Vagina (tissue), 2 donors: ENCODE measurements at regions not wholly inside any gene's neighbourhood (a gene's known extent, or its start where the extent isn't known, plus 50 kb on each side); places are given as distances from the start of the nearest gene placed in this dataset.
"Not testable (repeated sequence)": the region's sequence is repeated elsewhere in the genome, so short reads cannot be mapped to it uniquely, and the experiment has no call there.

Source experiments
- DNase-seq, 2 donors: peaks; one replicate each; pipeline ENCODE4 v3.0.0-alpha.2; 2017; ENCODE audit errors: extremely low spot score in 2 of 2
- H3K27ac ChIP-seq: fragments of 200-600 bp; sonication (generic); one replicate; pipeline ENCODE4 v1.5.1; 2019
- H3K27me3 ChIP-seq: fragments of 200-600 bp; sonication (generic); one replicate; pipeline ENCODE4 v1.5.1; 2019
- H3K36me3 ChIP-seq, 2 donors: fragments of 200-600 bp; sonication (generic); one replicate each; pipeline ENCODE4 v1.5.1; 2017 to 2019
- H3K4me1 ChIP-seq: fragments of 200-600 bp; sonication (generic); one replicate; pipeline ENCODE4 v1.5.1; 2019
- H3K4me3 ChIP-seq, 2 donors: fragments of 200-600 bp; sonication (generic); 1 replicate in 1 of 2; 2 replicates in 1 of 2; pipeline ENCODE4 v1.5.1; 2016 to 2019
- H3K9me3 ChIP-seq: fragments of 200-600 bp; sonication (generic); one replicate; pipeline ENCODE4 v1.5.1; 2019
- POLR2A ChIP-seq, 2 donors: fragments of 450-650 bp; IDR thresholded peaks; one replicate each; pipeline ENCODE4 v1.6.1; 2017; ENCODE audit warnings: antibody characterized with exemption in 2 of 2, mild to moderate bottlenecking in 2 of 2, moderate library complexity in 2 of 2
- POLR2AphosphoS5 ChIP-seq, 2 donors: sonication (generic); formaldehyde crosslinking; IDR thresholded peaks; one replicate each; pipeline ENCODE4 v1.9.0; 2017; ENCODE audit warnings: antibody characterized with exemption in 2 of 2, mild to moderate bottlenecking in 2 of 2, low read depth in 1 of 2; ENCODE audit not compliant: insufficient read depth in 1 of 2
- intact Hi-C: fragments of 100-400 bp; cut with DNase I; formaldehyde crosslinking; loops from one replicate; pipeline ENCODE4 v1.15.1; 2023
- TF ChIP-seq, protein P1 (sequence below), 3 experiments: fragments of 450-650 bp in 2 of 3; fragments of 200-600 bp in 1 of 3; sonication (generic) in 1 of 3; IDR thresholded peaks; one replicate each; pipeline ENCODE4 v1.5.1; 2017 to 2019; ENCODE audit warnings: antibody characterized with exemption in 3 of 3, mild to moderate bottlenecking in 2 of 3, moderate library complexity in 2 of 3

GRCh38 chr13:86914757-86915156 is 756.4 kb upstream of the SLITRK5 start:
- no peaks in the 10 kb centered on the region for H3K9me3 ChIP-seq
- intact Hi-C loops: no loop called here
- TF ChIP-seq POLR2AphosphoS5 (IDR thresholded peaks at IDR 0.05; ENCODE audit: insufficient read depth in 1 of 2, low read depth in 1 of 2): no peak
- TF ChIP-seq, protein P1, sequence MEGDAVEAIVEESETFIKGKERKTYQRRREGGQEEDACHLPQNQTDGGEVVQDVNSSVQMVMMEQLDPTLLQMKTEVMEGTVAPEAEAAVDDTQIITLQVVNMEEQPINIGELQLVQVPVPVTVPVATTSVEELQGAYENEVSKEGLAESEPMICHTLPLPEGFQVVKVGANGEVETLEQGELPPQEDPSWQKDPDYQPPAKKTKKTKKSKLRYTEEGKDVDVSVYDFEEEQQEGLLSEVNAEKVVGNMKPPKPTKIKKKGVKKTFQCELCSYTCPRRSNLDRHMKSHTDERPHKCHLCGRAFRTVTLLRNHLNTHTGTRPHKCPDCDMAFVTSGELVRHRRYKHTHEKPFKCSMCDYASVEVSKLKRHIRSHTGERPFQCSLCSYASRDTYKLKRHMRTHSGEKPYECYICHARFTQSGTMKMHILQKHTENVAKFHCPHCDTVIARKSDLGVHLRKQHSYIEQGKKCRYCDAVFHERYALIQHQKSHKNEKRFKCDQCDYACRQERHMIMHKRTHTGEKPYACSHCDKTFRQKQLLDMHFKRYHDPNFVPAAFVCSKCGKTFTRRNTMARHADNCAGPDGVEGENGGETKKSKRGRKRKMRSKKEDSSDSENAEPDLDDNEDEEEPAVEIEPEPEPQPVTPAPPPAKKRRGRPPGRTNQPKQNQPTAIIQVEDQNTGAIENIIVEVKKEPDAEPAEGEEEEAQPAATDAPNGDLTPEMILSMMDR (IDR thresholded peaks at IDR 0.05): no peak
- no peak for TF ChIP-seq POLR2A (IDR thresholded peaks at IDR 0.05)
- H3K27me3 ChIP-seq: no peaks in the 10 kb centered on the region
- H3K4me1 ChIP-seq: no peaks in the 10 kb centered on the region
- H3K4me3 ChIP-seq: no peak overlapping the region
- no peak for DNase-seq
- H3K27ac ChIP-seq: no peak overlapping the region
- no peaks in the 10 kb centered on the region for H3K36me3 ChIP-seq

DNA sequence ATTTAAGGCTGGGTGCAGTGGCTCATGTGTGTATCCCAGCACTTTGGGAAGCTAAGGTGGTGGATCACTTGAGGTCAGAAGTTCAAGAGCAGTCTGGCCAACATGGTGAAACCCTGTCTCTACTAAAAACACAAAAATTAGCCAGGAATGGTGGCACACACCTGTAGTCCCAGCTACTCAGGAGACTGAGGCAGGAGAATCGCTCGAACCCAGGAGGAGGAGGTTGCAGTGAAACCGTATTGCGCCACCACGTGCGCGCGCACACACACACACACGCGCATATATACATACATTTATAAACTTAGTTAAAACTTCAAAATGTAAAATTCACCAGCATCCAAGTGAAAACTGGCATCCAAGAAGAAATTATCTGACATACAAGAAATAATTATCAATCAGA is 753.7 kb upstream of the SLITRK5 start:
- intact Hi-C loops, H3K27me3 ChIP-seq, H3K27ac ChIP-seq, H3K36me3 ChIP-seq, DNase-seq, H3K4me1 ChIP-seq, H3K4me3 ChIP-seq, H3K9me3 ChIP-seq: not testable (repeated sequence)

DNA sequence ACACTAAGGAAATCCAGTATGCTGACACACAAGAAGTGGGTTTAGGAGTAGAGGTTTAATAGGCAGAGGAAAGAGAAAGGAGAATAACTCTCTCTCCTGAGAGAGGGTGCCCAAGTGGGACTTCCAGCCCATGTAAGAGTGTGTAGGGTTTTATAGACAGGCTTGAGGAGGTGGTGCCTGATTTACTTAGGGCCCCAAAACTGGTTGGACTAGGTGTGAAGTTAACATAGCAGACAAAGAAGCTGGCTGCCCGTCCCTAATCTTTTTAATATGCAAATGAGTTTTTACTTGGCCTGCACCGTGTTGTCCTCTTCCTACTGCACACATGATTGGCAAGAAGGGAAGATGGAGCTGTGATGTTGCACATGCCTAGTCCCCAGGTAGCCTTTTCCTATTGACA is 752.5 kb upstream of the SLITRK5 start:
- TF ChIP-seq POLR2A (IDR thresholded peaks at IDR 0.05): no peak
- TF ChIP-seq, protein P1 (IDR thresholded peaks at IDR 0.05): no peak
- TF ChIP-seq POLR2AphosphoS5 (IDR thresholded peaks at IDR 0.05; ENCODE audit: insufficient read depth in 1 of 2, low read depth in 1 of 2): no peak
- Histone ChIP-seq H3K4me3 (no peak overlapping the region), H3K27me3 (no peaks in the 10 kb centered on the region), H3K27ac (no peak overlapping the region), H3K4me1 (no peaks in the 10 kb centered on the region), H3K36me3 (no peaks in the 10 kb centered on the region), H3K9me3 (no peaks in the 10 kb centered on the region)
- no peak for DNase-seq
- intact Hi-C loops: no loop called here

DNA sequence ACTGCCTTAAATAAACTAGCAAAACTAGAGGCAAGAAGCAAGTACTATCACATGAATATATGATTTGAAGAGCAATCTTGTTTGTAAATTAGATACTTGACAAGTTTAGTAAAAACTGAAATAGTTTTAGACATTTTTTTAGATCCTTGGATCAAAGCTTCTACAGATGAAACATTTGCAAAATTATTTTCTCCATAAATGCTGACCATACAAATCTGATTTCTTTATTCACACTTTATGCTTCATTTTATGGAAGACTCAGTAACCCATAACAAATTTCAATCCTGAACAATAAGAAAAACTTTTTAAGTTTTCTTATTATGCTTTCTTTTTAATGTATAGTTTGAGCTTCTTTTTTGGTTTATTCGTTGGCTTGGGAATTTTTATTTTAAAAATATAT is 750.2 kb upstream of the SLITRK5 start:
- DNase-seq: no peak
- no peak for TF ChIP-seq POLR2A (IDR thresholded peaks at IDR 0.05)
- TF ChIP-seq, protein P1 (IDR thresholded peaks at IDR 0.05): no peak
- Histone ChIP-seq H3K27ac (no peak overlapping the region), H3K36me3 (no peaks in the 10 kb centered on the region), H3K27me3 (no peaks in the 10 kb centered on the region), H3K4me1 (no peaks in the 10 kb centered on the region), H3K4me3 (no peak overlapping the region), H3K9me3 (no peaks in the 10 kb centered on the region)
- intact Hi-C loops: no loop called here

DNA sequence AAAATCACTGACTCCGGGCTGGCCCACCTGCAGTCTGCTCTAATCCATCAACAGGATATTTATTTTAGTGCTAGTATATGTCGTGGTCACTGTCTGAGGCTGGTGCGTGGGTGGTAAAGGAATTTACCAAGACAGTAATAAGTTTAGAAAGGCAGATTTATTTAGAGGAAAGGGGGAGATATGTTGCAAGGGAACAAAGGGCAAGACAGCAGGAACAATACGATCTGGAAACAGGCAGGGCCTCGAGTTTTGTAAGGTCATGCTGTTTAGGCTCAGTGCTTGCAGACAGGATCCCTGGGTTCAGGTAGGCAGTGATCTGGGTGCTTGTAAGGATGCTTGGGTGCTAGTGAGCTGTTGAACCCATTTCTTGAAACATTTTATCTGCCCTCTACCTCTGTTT is 748.2 kb upstream of the SLITRK5 start:
- Histone ChIP-seq H3K4me3 (no peak overlapping the region), H3K36me3 (no peaks in the 10 kb centered on the region), H3K9me3 (no peaks in the 10 kb centered on the region), H3K4me1 (no peaks in the 10 kb centered on the region), H3K27ac (no peak overlapping the region), H3K27me3 (no peaks in the 10 kb centered on the region)
- intact Hi-C loops: no loop called here
- DNase-seq: no peak
- no peak for TF ChIP-seq POLR2AphosphoS5 (IDR thresholded peaks at IDR 0.05; ENCODE audit: insufficient read depth in 1 of 2, low read depth in 1 of 2)
- TF ChIP-seq, protein P1 (IDR thresholded peaks at IDR 0.05): no peak
- TF ChIP-seq POLR2A (IDR thresholded peaks at IDR 0.05): no peak

- H3K27me3 ChIP-seq, H3K4me3 ChIP-seq, H3K9me3 ChIP-seq, H3K4me1 ChIP-seq, H3K36me3 ChIP-seq, intact Hi-C loops, H3K27ac ChIP-seq, DNase-seq: not testable (repeated sequence)
Observed at GRCh38 chr13:86926916-86927315, 744.3 kb upstream of the SLITRK5 start.
